NCI-H2196 (cell line): ENCODE measurements at regions not wholly inside any gene's neighbourhood (a gene's known extent, or its start where the extent isn't known, plus 50 kb on each side); places are given as distances from the start of the nearest gene placed in this dataset.
"Not testable (repeated sequence)": the region's sequence is repeated elsewhere in the genome, so short reads cannot be mapped to it uniquely, and the experiment has no call there.

Experiments used
- DNase-seq: peaks from one replicate; lab custom pipeline; 2025; ENCODE audit not compliant: unreplicated experiment; lab: John Stamatoyannopoulos, UW

DNA sequence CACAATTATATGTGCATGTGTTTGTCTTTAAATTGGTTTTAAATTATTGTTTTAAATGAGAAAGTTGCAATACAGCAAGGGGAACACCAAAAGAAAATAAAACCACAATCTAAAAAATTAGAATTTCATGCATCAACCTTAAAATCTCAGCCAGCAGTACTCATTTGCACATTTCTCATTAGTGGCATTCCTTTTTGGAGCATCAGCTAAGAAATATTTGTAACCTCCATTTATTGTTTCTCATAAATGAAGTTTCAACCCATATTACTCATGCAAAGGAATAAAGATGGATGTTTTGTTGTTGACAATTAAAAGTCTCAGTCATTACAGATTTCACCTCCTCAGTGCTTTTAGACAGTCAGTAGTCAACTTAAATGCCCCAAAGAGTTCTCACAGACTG lies 160.1 kb downstream of the TBX15 start:
- DNase-seq, result no peak

DNA sequence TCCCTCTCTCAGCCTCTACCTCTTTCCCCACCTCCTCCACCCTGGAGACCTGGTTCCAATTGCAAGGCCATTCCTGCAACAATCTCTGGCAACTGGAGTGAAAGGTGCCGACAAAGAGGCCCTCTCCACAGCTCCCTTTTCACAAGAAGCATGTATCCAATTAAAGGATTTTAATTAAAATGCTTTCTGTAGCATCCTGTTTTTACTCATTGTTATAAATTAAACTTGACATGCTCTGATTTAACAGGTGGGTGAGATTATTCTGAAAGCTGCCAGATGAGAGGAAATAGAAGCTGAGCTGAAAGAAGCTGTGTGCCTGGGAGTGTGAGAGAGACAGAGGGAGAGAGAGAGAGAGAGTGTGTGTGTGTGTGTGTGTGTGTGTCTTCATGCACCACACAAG lies 160.5 kb downstream of the TBX15 start:
- DNase-seq, result no peak

DNA sequence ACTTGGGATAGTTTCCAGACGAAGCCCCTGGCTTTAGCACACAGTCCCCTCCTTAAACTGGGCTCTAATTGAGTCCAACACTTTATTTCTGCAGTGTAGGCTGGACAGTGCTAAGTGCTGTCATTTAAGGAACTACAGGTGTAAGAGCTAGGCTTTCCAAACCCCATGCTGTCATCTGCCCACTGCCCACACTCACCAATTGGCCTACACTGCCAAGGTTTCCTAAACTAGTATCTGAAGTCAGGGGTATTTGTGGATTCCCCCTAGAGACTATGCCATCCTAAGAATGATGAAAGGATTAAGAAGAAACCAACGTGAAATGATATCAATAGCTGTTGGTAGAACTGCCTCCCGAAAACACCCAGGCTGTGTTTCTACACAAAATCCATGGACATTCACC lies 160.9 kb downstream of the TBX15 start:
- DNase-seq, result no peak

DNA sequence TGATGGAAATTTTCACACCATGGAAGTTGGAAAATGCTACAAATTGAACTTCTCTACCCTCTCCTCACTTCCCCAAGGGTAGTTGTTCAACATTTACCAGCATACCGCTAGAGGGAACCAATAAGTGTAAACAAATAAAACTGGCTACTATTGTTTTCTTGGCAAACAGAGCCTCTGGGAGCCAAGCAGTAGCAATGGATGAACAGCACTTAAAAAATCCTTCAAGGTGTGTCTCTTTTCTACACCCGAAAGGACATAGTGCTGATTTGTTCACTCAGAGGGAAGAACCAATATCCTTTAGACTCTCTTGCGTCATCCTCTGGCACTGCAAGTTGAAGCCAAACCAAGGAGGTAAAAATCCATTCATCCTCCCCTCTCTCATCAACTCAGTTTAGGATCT lies 161.5 kb downstream of the TBX15 start:
- no peak for DNase-seq

DNA sequence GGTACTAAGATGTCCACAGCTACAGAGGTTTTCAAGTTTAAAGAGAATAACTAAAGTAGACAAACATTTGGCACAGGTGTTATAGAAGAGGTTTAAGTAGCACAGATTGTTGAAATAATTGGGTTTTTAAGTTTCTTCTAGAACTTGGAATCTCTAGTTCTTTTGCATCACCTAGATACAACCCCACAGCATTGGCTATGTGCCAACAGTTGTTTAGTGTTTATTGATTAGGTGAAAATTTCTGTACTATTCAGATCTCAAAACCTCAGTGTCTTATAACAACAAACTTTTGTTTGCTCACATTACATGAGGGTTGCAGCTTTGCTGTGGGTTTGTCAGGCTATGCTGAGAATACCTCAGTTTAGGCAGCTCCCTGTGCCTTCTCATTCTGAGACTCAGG lies 162.5 kb downstream of the TBX15 start:
- no peak for DNase-seq

DNA sequence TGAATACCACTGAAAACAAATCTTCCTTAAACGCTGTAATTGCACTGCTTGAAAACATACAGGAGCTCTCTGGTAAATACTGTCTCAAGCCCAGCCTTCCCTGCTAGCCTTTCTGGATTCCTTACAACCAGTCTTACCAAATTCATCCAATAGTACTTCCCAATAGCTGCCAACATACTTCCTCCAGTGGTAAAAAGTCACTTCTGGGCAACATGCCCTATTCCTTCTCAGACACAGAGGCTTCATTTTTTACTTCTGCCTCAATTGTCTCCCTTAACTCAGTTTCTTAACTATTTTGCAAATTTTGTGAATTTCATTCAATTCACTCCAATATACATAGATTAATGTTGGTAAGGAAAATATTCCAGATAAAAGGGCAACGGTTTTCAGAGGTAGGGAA lies 166.3 kb downstream of the TBX15 start:
- DNase-seq, result no peak

DNA sequence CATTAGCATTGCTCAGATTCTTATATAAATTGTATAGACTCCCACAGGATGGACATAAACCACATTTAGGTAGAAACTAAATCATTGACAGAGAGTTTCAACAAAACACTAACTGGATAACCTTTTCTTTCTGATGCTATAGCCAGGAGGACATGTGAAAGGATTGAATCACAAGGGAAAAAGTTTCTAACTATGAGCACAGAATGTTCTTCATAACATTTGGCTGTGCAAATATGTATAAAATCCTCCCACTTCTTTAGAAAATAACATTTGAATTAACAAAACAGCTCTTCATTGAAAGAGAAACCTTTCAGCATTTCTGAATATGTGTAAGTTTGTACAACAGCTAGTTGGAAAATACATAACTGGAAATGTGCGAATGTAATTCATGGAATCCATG lies 167.3 kb downstream of the TBX15 start:
- DNase-seq, result no peak

DNA sequence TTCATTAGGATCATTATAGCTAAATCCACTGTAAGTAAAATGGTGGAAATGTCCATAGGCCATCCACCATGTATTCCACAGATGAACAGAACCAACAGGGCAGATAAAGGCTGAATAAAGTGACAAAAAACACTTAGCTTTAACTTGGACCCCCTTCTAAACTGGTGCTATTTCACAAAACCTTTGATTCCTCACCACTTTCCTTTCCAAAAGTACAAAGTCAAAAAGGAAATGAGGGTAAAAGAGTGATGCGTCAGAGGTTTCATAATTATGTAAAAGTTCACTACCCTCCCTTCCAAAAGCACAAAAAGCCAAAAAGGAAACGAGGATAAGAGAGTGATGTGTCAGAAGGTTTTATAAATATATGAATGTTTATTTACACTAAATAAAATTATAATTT lies 172.2 kb downstream of the TBX15 start:
- DNase-seq, result no peak

DNA sequence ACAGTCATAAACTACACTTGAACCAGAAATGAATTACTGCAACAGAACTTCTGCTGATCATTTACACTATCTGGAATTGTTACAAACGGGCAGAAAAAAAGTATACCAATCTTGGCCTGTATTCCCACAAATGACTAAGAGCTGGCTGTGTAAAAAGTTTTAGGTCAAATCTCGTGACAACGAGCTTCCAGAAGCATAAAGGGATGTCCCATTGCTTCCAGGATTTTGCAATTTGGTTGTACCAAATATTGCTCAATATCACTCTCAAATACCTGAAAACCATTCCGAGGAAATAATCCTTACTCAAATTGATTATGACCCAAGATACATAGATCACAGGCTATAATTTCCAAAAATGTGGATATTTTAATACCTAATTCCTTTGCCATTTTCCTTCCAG lies 175.6 kb downstream of the TBX15 start:
- no peak for DNase-seq

DNA sequence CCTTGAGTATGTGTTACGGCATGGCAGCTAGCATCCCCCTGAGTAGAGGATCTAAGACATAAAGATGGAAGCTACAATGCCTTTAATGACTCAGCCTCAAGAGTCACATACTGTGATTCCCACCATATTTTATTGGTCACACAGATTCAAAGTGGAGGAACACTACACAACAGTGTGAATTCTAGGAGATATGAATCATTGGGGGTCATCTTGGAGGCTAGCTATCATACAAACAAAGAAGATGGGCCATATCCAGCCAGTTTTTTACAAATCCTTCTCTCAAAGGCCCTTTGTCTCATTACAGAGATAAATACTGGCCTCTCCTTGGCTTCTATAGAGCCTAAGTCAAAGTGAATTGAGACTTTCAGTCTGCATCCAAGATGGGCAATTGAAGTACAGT lies 177.0 kb downstream of the TBX15 start:
- DNase-seq, result no peak

DNA sequence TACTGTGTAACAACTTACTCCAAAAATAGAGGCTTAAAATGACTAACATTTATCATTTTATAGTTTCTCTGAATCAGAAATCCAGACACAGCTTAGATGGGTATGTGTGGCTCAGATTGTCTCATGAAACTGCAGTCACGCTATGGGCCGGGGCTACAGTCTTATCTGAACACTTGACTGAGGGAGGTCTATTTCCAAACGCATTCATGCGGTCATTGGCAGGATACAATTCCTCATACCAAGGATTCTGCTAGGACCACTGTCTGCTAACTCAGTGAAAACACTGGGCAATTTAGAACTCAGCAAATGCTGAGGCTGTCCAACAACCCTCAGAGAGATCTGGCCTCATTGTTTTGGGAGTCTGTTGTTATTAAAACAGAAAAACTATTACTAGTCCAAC lies 178.6 kb downstream of the TBX15 start:
- no peak for DNase-seq

DNA sequence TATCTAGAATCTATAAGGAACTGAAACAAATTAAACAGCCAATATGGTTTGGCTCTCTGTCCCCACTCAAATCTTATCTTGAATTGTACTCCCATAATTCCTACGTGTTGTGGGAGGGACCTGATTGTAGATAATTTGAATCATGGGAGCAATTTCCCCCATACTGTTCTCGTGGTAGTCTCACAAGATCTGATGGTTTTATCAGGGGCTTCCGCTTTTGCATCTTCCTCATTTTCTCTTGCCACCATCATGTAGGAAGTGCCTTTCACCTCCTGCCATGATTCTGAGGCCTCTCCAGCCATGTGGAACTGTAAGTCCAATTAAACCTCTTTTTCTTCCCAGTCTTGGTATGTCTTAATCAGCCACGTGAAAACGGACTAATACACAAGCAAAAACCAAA lies 185.0 kb downstream of the TBX15 start:
- DNase-seq, result not testable (repeated sequence)

DNA sequence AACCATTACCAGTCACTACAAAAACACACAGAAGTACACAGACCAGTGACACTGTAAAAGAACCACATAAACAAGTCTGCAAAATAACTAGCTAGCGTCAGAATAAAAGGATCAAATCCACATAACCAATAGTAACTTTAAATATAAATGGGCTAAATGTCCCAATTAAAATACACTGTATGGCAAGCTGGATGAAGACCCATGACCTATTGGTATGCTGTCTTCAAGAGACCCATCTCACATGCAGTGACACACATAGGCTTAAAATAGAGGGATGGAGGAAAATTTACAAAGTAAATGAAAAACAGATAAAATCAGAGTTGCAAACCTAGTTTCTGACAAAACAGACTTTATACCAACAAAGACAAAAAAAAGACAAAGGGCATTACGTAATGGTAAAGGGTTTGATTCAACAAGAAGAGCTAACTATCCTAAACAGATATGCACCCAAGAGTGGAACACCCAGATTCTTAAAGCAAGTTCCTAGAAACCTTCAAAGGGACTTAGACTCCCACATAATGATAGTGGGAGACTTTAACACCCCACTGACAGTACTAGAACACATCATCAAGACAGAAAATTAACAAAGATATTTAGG lies 196.9 kb downstream of the TBX15 start:
- DNase-seq, result no peak

DNA sequence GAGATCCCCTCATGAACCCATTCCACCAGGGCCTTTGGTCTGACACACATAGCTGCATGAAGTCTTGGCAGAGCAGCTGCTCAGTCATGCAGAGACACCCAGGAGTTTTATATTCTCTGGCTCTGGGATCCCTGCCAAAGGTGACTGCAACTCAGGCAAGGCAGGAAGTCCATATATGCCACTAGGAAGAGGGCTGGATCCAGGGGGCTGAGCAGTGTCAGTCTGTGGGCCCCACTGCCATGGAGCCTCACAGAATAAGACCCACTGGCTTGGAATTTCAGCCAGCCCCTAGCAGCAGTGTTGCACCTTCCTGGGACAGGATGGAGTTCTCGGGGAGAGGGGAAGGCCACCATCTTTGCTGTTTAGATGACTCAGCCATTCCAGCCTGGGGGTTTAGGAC lies 199.7 kb downstream of the TBX15 start:
- peak; percentile 87 for DNase-seq

DNA sequence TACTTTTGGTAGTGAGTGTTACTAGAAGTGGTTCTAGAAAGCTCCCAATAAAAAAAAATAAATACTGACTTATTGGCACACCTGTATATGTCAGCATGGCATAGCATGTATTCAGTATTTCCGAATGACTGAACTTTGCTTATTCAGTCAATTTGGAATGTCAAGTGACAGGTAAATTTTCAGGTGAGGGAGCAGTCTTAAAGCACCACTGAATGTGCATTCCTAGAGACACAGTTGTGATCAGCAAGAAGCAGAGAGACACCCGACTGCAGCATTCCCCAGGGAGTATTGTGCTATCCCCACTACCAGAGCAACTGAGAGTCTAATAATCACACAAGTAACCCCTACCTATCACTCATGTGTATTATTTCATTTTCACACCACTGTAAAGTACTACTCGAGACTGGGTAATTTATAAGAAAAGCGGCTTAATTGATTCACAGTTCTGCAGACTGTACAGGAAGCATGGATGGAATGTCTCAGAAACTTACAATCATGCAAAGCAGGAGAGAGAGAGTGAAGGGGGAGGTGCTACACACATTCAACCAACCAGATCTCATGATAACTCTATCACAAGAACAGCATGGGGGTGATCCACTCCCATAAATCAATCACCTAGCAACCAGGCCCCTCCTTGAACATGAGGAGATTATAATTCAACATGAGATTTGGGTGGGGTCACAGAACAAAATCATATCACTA lies 201.5 kb downstream of the TBX15 start:
- no peak for DNase-seq

DNA sequence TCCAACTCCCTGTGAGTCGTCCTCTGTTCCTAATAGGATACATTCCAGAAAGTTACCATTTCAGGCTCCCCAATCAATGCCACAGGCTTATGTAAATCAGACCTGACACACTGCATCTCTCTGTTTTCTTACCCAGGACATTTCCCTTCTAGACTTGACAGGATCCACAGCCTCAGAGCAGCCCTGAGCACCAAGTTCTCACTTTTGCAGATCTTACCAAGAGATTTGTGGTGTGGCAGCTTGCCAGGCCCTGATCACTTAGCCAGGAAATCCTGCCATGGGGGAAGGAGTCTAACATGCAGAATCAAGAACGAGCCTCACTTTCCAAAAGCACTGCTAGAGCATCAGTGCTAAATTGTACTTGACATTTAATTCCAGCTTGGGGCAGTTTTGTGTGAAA lies 202.9 kb downstream of the TBX15 start:
- peak; percentile 13 for DNase-seq

DNA sequence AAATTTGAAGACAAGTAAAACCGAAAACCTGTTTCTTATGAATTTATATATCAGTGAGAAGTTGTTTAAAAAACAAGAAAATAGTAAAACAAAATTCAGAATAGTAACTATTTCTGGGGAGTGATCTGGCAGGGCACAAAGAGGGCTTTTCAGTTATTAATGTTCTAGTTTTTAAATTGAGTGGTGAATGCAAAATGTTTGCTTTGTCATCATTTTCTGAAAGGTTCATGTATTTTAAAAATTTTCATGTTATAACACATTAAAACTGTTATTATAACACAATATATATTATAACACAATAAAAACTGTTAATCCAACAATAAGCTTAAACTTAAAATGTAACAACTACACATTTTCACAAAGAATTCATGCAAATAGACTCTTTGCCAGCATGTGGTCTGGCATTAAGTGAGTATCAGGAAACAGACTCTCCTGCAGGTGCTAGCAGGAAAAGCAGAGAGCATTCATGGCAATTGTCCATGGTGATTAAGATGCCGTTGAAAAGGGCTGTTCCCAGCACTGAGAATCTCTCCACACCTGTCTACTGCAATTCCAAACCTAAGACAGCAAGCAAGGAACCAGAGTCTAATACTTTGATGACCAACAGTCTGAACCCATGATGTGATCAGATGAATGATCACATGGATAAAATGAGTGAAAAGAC lies 204.9 kb downstream of the TBX15 start:
- DNase-seq, result peak; percentile 46

DNA sequence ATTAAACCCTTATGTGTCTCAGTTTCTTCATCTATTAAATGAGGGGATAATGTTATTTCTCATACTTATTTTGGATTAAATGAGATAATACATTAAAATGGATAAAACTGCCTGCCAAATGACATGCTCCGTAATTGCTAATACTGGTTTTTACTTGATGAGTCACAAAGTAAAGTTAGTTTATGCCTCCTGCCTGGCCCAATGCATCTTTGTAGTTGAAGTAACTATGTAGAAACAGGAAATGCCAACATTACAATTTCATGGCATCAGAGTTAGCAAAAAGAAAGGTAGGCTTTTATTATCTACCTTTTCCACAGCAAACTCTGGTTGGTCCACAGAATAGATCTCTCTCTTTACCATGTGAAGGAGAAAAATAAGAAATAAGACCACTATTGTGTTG lies 214.5 kb downstream of the TBX15 start:
- no peak for DNase-seq

DNA sequence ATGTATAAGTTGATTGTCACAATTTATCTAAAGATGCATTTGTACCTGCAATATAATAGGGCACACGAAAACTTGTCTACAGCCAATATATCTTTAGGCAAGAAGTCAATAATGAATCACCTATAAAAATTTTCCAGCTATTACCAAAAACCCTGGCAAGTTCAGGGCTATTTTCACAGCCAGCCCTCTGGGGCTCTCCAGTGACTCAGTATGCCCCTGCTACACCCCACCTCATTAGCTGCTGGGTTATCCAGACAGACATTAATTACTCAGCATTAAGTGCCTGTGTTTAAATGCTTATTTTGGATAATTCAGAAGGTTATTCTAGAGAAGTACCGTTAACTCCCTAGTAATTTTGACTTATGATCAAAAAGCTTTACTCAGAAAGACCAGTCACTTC lies 220.2 kb downstream of the TBX15 start:
- no peak for DNase-seq

DNA sequence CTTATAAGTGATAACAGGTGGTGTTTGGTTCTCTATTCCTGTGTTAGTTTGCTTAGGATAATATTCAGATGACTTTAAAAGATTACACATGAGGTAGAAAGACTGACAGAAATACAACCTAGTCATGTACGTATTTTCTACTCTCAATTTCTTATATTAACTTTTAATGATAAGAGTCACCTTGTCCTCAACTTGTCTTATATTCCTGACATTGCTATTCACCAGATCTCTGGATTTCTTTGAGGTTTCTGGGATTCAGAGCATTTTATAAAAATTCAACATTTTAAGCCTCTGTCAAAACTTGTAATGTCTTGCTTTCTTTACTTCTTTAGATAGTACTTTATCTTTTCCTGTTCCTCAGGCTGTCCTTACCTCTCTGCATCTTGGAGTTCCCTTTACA lies 234.2 kb downstream of the TBX15 start:
- no peak for DNase-seq

DNA sequence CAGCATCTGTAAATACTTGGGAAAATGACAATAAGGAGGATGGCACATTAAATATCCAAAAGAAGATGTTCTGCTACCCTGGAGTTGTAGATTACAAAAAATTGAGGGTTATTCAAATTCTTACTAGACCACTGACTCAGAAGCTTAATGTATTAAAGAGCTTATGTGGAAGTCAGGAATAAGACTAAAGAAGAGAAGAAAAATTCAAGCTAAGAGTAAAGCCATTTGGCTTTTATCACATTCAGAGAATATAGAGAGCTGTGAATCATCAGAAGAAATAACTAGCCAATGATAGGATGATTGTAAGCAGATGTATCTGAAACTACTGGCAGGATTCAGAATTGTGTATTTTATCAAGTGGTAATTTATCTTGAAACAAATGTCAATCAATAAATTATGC lies 237.0 kb downstream of the TBX15 start:
- DNase-seq, result no peak

DNA sequence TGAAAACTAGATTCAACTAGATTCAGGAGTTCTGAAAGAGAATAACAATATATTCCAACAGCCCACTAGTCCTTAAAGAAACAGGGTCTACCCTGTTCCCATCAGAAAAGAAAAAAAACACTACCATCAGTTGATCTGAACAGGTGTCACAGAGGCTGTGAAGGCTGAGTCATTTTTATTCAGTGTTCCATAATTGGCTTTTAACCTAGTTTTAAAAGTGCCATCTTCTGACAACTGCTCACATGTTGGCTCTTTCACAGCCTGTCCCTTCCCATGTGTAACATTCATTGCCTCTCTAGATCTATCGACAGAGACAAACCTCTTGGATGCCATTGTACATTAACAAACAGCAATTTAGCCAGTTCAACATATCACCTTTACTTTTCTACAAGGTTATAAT lies 243.7 kb downstream of the TBX15 start:
- DNase-seq, result no peak

DNA sequence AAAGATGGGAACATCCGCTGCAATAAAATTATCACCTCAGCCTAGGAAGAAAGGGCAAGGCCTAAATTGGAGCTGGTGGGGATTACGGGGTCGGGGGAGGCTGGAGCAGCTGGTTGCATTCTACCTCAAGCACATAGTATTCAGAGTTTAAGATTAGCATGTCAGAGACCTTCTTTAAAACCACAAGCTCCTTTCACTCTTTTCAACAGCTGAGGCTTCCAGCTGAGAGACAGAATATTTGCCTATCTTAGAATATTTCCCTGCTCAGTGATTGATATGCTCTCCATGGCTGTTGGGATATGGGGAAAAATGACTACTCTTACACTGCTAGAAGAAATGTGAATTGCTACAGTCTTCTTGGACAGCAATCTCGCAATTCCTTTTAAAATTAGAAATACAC lies 248.6 kb downstream of the TBX15 start:
- DNase-seq, result no peak
